ENCODE measurements at regions not wholly inside any gene's neighbourhood (a gene's known extent, or its start where the extent isn't known, plus 50 kb on each side); places are given as distances from the start of the nearest gene placed in this dataset.

DNA sequence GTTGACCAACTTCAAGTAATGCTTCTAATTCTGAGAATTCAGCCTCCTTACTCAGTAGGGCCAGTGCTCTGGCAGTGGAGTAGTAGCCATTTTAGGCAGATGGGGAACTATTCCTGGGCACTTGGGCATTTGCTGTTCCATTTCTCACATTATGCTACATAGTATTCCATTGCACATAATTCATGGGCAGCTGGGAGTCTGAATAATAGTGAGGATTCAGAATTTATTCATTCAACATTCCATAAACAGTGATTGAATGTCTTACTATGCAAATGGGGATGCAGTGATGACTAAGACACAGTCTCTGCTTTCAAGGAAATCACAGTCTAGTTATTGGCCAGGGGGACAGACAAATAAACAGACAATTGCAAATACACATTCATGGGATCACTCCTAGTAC, 301.0 kb upstream of the KCNN2 start:
- H3K27me3 ChIP-seq (replicated peaks; ENCODE audit: control insufficient read depth, insufficient read depth, low read length) = no peaks in the 10 kb centered on the region
- BruUV-seq (replicated peaks) = no TSS peak
- TF ChIP-seq, protein P1, sequence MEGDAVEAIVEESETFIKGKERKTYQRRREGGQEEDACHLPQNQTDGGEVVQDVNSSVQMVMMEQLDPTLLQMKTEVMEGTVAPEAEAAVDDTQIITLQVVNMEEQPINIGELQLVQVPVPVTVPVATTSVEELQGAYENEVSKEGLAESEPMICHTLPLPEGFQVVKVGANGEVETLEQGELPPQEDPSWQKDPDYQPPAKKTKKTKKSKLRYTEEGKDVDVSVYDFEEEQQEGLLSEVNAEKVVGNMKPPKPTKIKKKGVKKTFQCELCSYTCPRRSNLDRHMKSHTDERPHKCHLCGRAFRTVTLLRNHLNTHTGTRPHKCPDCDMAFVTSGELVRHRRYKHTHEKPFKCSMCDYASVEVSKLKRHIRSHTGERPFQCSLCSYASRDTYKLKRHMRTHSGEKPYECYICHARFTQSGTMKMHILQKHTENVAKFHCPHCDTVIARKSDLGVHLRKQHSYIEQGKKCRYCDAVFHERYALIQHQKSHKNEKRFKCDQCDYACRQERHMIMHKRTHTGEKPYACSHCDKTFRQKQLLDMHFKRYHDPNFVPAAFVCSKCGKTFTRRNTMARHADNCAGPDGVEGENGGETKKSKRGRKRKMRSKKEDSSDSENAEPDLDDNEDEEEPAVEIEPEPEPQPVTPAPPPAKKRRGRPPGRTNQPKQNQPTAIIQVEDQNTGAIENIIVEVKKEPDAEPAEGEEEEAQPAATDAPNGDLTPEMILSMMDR (IDR thresholded peaks at IDR 0.05; ENCODE audit: insufficient read depth in 1 of 2, low read depth in 1 of 2, low read length in 1 of 2, severe bottlenecking in 1 of 2, unreplicated experiment in 1 of 2) = no peak
- no peaks in the 10 kb centered on the region for H3K9me3 ChIP-seq
- DNase-seq = no peak
- Mint-ChIP-seq H3K9me3 (ENCODE audit: unreplicated experiment) (no peaks in the 10 kb centered on the region), H3K27ac (ENCODE audit: unreplicated experiment) (no peak overlapping the region), H3K27me3 (ENCODE audit: insufficient read depth, unreplicated experiment) (peaks cover 4% of the 10 kb centered on the region), H3K36me3 (ENCODE audit: insufficient read depth, unreplicated experiment) (no peaks in the 10 kb centered on the region), H3K4me1 (ENCODE audit: low read depth, unreplicated experiment) (no peaks in the 10 kb centered on the region), H3K4me3 (ENCODE audit: unreplicated experiment) (no peak overlapping the region)
- H3K4me1 ChIP-seq = no peaks in the 10 kb centered on the region
- H3K36me3 ChIP-seq (ENCODE audit: control insufficient read depth, insufficient read depth, low read length) = no peaks in the 10 kb centered on the region
- ChIA-PET POLR2A (no interaction called here), CTCF (no interaction called here)
- intact Hi-C loops (cut with micrococcal nuclease; ENCODE audit: unreplicated experiment) = no loop called here
- H3K4me3 ChIP-seq (ENCODE audit: low read depth, low read length) = no peak overlapping the region

DNA sequence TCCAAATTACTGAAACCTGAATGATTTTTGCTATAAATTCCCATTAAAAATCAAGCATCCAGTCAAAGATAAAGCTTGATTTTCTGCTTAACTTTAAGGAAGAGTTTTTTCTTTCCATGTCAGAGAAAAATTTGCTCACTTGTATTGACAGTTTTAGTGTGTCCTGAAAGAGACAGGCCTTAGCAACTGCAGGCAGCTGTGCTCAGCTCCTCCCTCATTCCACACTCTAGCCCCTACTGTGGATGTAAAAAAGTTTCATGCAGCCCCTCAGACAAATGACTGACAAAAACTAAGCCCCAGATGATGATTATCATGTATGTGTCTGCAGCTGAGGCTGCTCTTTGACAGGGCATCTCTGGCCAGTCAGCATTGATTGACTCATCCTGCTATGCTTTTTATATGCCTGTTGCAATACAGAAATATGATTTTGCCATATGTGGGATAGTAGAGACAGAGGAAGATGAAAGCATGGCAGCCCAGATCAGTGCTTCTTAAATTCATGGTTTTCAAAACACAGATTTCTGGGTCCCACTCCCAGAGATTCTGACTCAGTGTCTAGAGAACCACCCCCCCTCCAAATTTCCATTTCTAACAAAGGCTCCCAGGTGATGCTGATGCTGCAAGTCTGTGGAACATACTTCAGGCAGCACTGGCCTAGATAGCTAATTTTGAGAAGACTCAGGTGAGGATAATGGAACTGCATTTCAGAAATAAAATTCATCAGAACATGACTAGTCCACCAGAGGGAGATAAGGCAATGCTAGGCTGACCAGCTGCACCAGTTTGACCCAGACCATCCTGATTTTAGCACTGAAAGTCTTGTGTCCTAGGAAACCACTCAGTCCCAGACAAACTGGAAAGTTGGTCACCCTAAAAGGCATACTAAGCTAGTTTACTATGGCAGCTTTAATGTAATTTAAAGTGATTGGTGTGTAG, 298.7 kb upstream of the KCNN2 start:
- Mint-ChIP-seq H3K4me3 (ENCODE audit: unreplicated experiment) (no peak overlapping the region), H3K27me3 (ENCODE audit: insufficient read depth, unreplicated experiment) (no peaks in the 10 kb centered on the region), H3K4me1 (ENCODE audit: low read depth, unreplicated experiment) (no peaks in the 10 kb centered on the region), H3K9me3 (ENCODE audit: unreplicated experiment) (no peaks in the 10 kb centered on the region), H3K27ac (ENCODE audit: unreplicated experiment) (no peak overlapping the region), H3K36me3 (ENCODE audit: insufficient read depth, unreplicated experiment) (no peaks in the 10 kb centered on the region)
- CTCF ChIA-PET = interaction anchor here (0.6 kb wide), 1 partner anchor 1469 kb away, joined by 3 read pairs; no protein-coding TSS in a partner anchor
- POLR2A ChIA-PET = no interaction called here
- intact Hi-C loops (cut with micrococcal nuclease; ENCODE audit: unreplicated experiment) = loop anchor here (1.0 kb wide), 1 partner anchor 387 kb away; no protein-coding TSS in a partner anchor
- Histone ChIP-seq H3K27me3 (replicated peaks; ENCODE audit: control insufficient read depth, insufficient read depth, low read length) (no peaks in the 10 kb centered on the region), H3K9me3 (no peaks in the 10 kb centered on the region), H3K36me3 (ENCODE audit: control insufficient read depth, insufficient read depth, low read length) (no peaks in the 10 kb centered on the region), H3K4me3 (ENCODE audit: low read depth, low read length) (no peak overlapping the region), H3K4me1 (no peaks in the 10 kb centered on the region)
- TF ChIP-seq, protein P1 (IDR thresholded peaks at IDR 0.05; ENCODE audit: insufficient read depth in 1 of 2, low read depth in 1 of 2, low read length in 1 of 2, severe bottlenecking in 1 of 2, unreplicated experiment in 1 of 2) = no peak
- BruUV-seq (replicated peaks) = no TSS peak
- DNase-seq = no peak

DNA sequence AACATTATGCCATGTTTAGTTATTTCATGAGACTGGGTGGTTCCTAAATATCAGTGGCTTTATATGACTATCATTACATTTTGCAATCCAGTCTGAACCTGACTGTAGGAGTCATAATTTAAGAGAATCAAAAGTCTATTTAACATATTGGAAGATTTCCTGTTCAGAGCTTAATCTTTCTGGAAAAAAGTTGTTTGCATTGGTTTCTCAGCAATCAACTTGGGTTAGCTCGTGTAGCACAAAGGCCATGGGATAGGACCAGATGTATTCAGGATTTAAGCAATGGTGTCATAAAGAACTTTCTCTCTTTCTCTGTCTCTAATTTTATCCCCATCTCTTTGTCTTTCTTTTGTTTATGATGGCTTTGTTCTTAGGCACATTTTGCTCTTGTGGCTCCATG, 296.0 kb upstream of the KCNN2 start:
- H3K9me3 Mint-ChIP-seq (ENCODE audit: unreplicated experiment) = no peaks in the 10 kb centered on the region
- H3K4me1 Mint-ChIP-seq (ENCODE audit: low read depth, unreplicated experiment) = no peaks in the 10 kb centered on the region
- no peak for DNase-seq
- CTCF ChIA-PET = no interaction called here
- Histone ChIP-seq H3K36me3 (ENCODE audit: control insufficient read depth, insufficient read depth, low read length) (no peaks in the 10 kb centered on the region), H3K4me1 (no peaks in the 10 kb centered on the region), H3K4me3 (ENCODE audit: low read depth, low read length) (no peak overlapping the region), H3K9me3 (no peaks in the 10 kb centered on the region), H3K27me3 (replicated peaks; ENCODE audit: control insufficient read depth, insufficient read depth, low read length) (no peaks in the 10 kb centered on the region)
- no peak overlapping the region for H3K27ac Mint-ChIP-seq (ENCODE audit: unreplicated experiment)
- intact Hi-C loops (cut with micrococcal nuclease; ENCODE audit: unreplicated experiment) = no loop called here
- no peaks in the 10 kb centered on the region for H3K36me3 Mint-ChIP-seq (ENCODE audit: insufficient read depth, unreplicated experiment)
- POLR2A ChIA-PET = no interaction called here
- BruUV-seq (replicated peaks) = no TSS peak
- H3K4me3 Mint-ChIP-seq (ENCODE audit: unreplicated experiment) = no peak overlapping the region
- TF ChIP-seq, protein P1 (IDR thresholded peaks at IDR 0.05; ENCODE audit: insufficient read depth in 1 of 2, low read depth in 1 of 2, low read length in 1 of 2, severe bottlenecking in 1 of 2, unreplicated experiment in 1 of 2) = no peak
- no peaks in the 10 kb centered on the region for H3K27me3 Mint-ChIP-seq (ENCODE audit: insufficient read depth, unreplicated experiment)
